ENCODE measurements at regions not wholly inside any gene's neighbourhood (a gene's known extent, or its start where the extent isn't known, plus 50 kb on each side); places are given as distances from the start of the nearest gene placed in this dataset.

DNA sequence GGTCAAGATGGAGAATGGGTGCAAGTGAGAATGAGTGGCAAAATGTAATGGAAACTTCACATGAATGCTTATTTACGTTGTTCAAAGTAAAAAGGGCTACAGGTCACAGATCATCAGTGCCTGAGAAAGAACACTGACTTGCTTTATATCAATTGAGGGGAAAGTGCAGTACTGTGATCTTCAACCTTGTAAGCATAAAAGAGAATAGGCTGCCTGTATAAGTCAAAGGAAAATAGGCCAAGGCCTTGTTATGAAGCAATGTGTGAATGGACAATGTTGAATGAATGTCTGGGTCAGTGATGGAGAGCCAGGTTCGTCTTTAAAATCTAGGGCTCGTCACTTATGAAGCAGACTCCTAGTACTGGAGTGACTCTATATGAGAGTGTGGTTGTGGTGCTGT, 158.6 kb upstream of the NT5E start:
- Mint-ChIP-seq H3K27me3 (ENCODE audit: low read depth) (peaks cover 13% of the 10 kb centered on the region), H3K36me3 (ENCODE audit: insufficient read depth in 1 of 3, low read depth in 3 of 3) (peaks cover 0 to 12% (median 0%) of the 10 kb centered on the region in 3 experiments; a peak in 3 of 7 replicates), H3K4me1 (no peaks in the 10 kb centered on the region), H3K9me3 (peaks cover 2 to 11% of the 10 kb centered on the region in 2 experiments), H3K27ac (no peak overlapping the region), H3K4me3 (no peak overlapping the region)
- Histone ChIP-seq H2BK20ac (ENCODE audit: low read depth, low read length, poor library complexity, severe bottlenecking) (no peak overlapping the region), H2BK12ac (ENCODE audit: insufficient read length, low read depth, low read length) (no peak overlapping the region), H2BK120ac (ENCODE audit: low read depth, low read length, poor library complexity, severe bottlenecking) (no peak overlapping the region), H4K8ac (replicated peaks; ENCODE audit: insufficient read length, low read depth, low read length) (no peak overlapping the region), H3K56ac (ENCODE audit: insufficient read length, low read depth, low read length) (no peak overlapping the region), H3K18ac (ENCODE audit: insufficient read length, low read depth, low read length) (no peak overlapping the region), H2BK5ac (ENCODE audit: insufficient read length, low read length) (no peak overlapping the region), H2AFZ (ENCODE audit: low read length) (no peak overlapping the region), H3K4me2 (ENCODE audit: insufficient read depth, insufficient read length, low read length) (no peak overlapping the region), H2AK5ac (ENCODE audit: insufficient read length, low read length) (no peak overlapping the region), H3K23me2 (ENCODE audit: insufficient read length, low read depth, low read length, poor library complexity, severe bottlenecking) (no peaks in the 10 kb centered on the region), H4K5ac (ENCODE audit: insufficient read length, low read depth, low read length) (no peak overlapping the region), H3K27ac (ENCODE audit: insufficient read length, low read depth, low read length) (no peak overlapping the region), H4K20me1 (ENCODE audit: control insufficient read depth, insufficient read depth, insufficient read length) (no peaks in the 10 kb centered on the region), H3K9me3 (ENCODE audit: control insufficient read depth, low read depth, low read length) (no peaks in the 10 kb centered on the region), H3K79me2 (ENCODE audit: insufficient read depth, low read length) (no peaks in the 10 kb centered on the region), H3K14ac (ENCODE audit: insufficient read depth, low read length) (no peak overlapping the region), H3K9ac (ENCODE audit: extremely low read depth, insufficient read length, low read length) (no peak overlapping the region), H3K79me1 (ENCODE audit: insufficient read depth, low read depth, low read length, poor library complexity, severe bottlenecking) (no peaks in the 10 kb centered on the region), H3K4ac (ENCODE audit: low read depth, low read length) (no peak overlapping the region), H4K91ac (ENCODE audit: insufficient read length, low read depth, low read length) (no peak overlapping the region), H3T11ph (ENCODE audit: low read length) (no peak overlapping the region), H3K23ac (ENCODE audit: insufficient read length, low read depth, low read length) (no peak overlapping the region), H3K27me3 (ENCODE audit: insufficient read depth, low read length) (no peaks in the 10 kb centered on the region), H2BK15ac (ENCODE audit: low read depth, low read length) (no peak overlapping the region), H3K4me1 (ENCODE audit: insufficient read depth, low read length) (no peaks in the 10 kb centered on the region)
- WGBS (ENCODE audit: extremely low coverage, insufficient read length, low lambda C conversion rate): no CpG with 5 or more reads among the region's 3 CpGs
- TF ChIP-seq, protein P1, sequence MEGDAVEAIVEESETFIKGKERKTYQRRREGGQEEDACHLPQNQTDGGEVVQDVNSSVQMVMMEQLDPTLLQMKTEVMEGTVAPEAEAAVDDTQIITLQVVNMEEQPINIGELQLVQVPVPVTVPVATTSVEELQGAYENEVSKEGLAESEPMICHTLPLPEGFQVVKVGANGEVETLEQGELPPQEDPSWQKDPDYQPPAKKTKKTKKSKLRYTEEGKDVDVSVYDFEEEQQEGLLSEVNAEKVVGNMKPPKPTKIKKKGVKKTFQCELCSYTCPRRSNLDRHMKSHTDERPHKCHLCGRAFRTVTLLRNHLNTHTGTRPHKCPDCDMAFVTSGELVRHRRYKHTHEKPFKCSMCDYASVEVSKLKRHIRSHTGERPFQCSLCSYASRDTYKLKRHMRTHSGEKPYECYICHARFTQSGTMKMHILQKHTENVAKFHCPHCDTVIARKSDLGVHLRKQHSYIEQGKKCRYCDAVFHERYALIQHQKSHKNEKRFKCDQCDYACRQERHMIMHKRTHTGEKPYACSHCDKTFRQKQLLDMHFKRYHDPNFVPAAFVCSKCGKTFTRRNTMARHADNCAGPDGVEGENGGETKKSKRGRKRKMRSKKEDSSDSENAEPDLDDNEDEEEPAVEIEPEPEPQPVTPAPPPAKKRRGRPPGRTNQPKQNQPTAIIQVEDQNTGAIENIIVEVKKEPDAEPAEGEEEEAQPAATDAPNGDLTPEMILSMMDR (conservative IDR thresholded peaks at IDR 0.05): no peak
- DNase-seq: no peak

All from H9 (cell line).